ENCODE measurements at regions not wholly inside any gene's neighbourhood (a gene's known extent, or its start where the extent isn't known, plus 50 kb on each side); places are given as distances from the start of the nearest gene placed in this dataset.

DNA sequence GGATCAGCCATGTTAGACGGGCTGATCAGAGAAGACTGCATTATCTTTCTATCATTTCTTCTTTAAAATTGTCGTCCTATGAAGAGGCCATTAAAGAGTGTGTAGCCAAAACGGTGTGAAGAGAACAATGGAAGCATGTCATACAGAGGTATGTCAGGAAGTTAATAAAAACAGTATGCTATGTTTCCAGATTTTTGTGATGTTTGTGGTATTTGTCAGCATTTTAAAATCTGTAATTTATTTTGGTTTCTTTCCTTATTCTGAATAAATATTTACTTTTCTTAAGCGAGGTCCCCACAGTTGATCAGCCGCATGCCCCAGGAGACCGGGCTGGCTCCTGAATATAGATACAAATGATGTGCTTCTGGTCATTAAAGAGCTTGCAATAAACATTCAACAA is 142.9 kb upstream of the SERP2 start:
- no peaks in the 10 kb centered on the region for H3K79me2 ChIP-seq (ENCODE audit: control insufficient read depth in 1 of 2, insufficient read depth in 2 of 2, low read length in 2 of 2)
- H4K5ac ChIP-seq (ENCODE audit: insufficient read length, low read depth, low read length): no peak overlapping the region
- H3K4me3 ChIP-seq (ENCODE audit: extremely low read depth in 1 of 4, insufficient read depth in 2 of 4, low read depth in 3 of 4, low read length in 4 of 4): no peak overlapping the region
- no peak overlapping the region for H3K14ac ChIP-seq (ENCODE audit: insufficient read length)
- no peak overlapping the region for H4K91ac ChIP-seq (replicated peaks; ENCODE audit: insufficient read length, low read length)
- H3K23me2 ChIP-seq (ENCODE audit: low read depth, low read length): no peaks in the 10 kb centered on the region
- H3K9ac ChIP-seq (replicated peaks in 1 of 4; ENCODE audit: extremely low read depth in 1 of 4, low read depth in 3 of 4, low read length in 3 of 4): no peak overlapping the region
- H3K56ac ChIP-seq (replicated peaks; ENCODE audit: insufficient read length, low read depth, low read length): no peak overlapping the region
- no peak for FAIRE-seq
- no peak overlapping the region for H2BK15ac ChIP-seq (ENCODE audit: low read length)
- H2BK12ac ChIP-seq (ENCODE audit: low read depth, low read length): no peak overlapping the region
- no peak overlapping the region for H2BK5ac ChIP-seq (ENCODE audit: low read depth, low read length)
- ChIA-PET POLR2A (ENCODE audit: partially characterized antibody) (no interaction called here), CTCF (ENCODE audit: partially characterized antibody) (interaction anchor here (0.6 to 1.3 kb wide), 2 partner anchors 207 to 556 kb away, joined by 3 read pairs; no protein-coding TSS in a partner anchor)
- TF ChIP-seq POLR2AphosphoS5 (IDR thresholded peaks at IDR 0.05; ENCODE audit: low read depth, low read length): no peak
- TF ChIP-seq EP300 (IDR thresholded peaks at IDR 0.05; ENCODE audit: borderline replicate concordance in 1 of 2, low read depth in 2 of 2, low read length in 2 of 2): no peak
- TF ChIP-seq TAF1 (IDR thresholded peaks at IDR 0.05; ENCODE audit: low read depth, low read length): no peak
- no peak for TF ChIP-seq RXRA (IDR thresholded peaks at IDR 0.05; ENCODE audit: insufficient read depth, low read depth, low read length)
- TF ChIP-seq ASH2L (IDR thresholded peaks at IDR 0.05; ENCODE audit: low read length): no peak
- H2BK120ac ChIP-seq (replicated peaks; ENCODE audit: low read depth, low read length): no peak overlapping the region
- DNase-seq (ENCODE audit: low read depth in 1 of 2, low spot score in 2 of 2): no peak
- no peak overlapping the region for H3K4ac ChIP-seq (replicated peaks; ENCODE audit: insufficient read length, low read depth, low read length)
- H2AFZ ChIP-seq (ENCODE audit: low read length): no peak overlapping the region
- no peak overlapping the region for H4K8ac ChIP-seq (ENCODE audit: extremely low read depth, insufficient read depth, low read length)
- no peak overlapping the region for H2BK20ac ChIP-seq (ENCODE audit: low read length)
- H4K20me1 ChIP-seq (replicated peaks in 1 of 2; ENCODE audit: control insufficient read depth in 1 of 2, insufficient read depth in 2 of 2, low read length in 2 of 2): no peaks in the 10 kb centered on the region
- H3K79me1 ChIP-seq (ENCODE audit: low read depth, low read length): no peaks in the 10 kb centered on the region
- H3K4me2 ChIP-seq (ENCODE audit: insufficient read depth in 1 of 2, low read depth in 2 of 2, low read length in 2 of 2): no peak overlapping the region
- H3K18ac ChIP-seq (ENCODE audit: extremely low read depth, low read length): no peak overlapping the region
- no peaks in the 10 kb centered on the region for H3K36me3 ChIP-seq (ENCODE audit: control insufficient read depth in 2 of 4, insufficient read depth in 4 of 4, low read length in 3 of 4)
- WGBS, 2 experiments (ENCODE audit: extremely low coverage in 1 of 2, insufficient coverage in 1 of 2, insufficient read length in 1 of 2, insufficient replicate concordance in 2 of 2, low coverage in 1 of 2, low lambda C conversion rate in 2 of 2, missing lambda C conversion rate in 1 of 2): 92% methylated on average over 6 of the region's 6 CpGs; no CpG with 5 or more reads in 1 of the 2 experiments
- no peaks in the 10 kb centered on the region for H3K27me3 ChIP-seq (replicated peaks in 1 of 4; ENCODE audit: control insufficient read depth in 3 of 4, extremely low read depth in 1 of 4, insufficient read depth in 3 of 4, low read length in 3 of 4)
- no peak overlapping the region for H3K23ac ChIP-seq (ENCODE audit: insufficient read length)
- no peak overlapping the region for H3K27ac ChIP-seq (ENCODE audit: low read depth, low read length)
- peaks cover 4 to 6% (median 5%) of the 10 kb centered on the region in 4 experiments; a peak in 4 of 7 replicates for H3K4me1 ChIP-seq (replicated peaks in 1 of 4; ENCODE audit: control insufficient read depth in 3 of 4, insufficient read depth in 4 of 4, low read length in 3 of 4)
- H3K9me3 ChIP-seq (ENCODE audit: insufficient read depth in 2 of 2, low read depth in 1 of 2, low read length in 1 of 2): no peaks in the 10 kb centered on the region
- no peak overlapping the region for H2AK5ac ChIP-seq (ENCODE audit: low read depth, low read length)
